ENCODE measurements at regions not wholly inside any gene's neighbourhood (a gene's known extent, or its start where the extent isn't known, plus 50 kb on each side); places are given as distances from the start of the nearest gene placed in this dataset.

DNA sequence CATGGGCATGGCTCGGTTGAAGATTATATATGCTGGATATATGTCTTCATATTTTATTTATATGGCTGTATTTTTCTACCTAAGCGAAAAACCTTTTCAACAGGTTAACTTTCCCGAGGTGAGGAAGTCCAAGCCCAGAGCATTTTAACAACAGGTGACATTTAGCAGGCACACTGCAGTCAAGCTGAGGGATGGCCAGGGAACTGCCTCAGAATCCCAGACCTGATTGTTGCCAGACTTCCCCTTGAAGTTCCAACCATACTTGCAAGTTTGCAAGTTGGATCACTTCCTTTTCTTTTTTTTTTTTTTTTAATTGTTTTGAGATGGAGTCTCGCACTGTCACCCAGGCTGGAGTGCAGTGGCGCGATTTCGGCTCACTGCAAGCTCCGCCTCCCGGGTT lies 166.0 kb upstream of the FRMD6 start:
- no peak overlapping the region for H3K27ac Mint-ChIP-seq
- no peak for DNase-seq
- H3K27me3 Mint-ChIP-seq = no peaks in the 10 kb centered on the region
- no peaks in the 10 kb centered on the region for H3K36me3 Mint-ChIP-seq (ENCODE audit: low read depth)
- no peaks in the 10 kb centered on the region for H3K9me3 Mint-ChIP-seq
- H3K4me3 Mint-ChIP-seq = no peak overlapping the region
- ChIA-PET POLR2A (no interaction called here), CTCF (interaction anchor here (1.8 kb wide), 1 partner anchor 17 kb away, joined by 6 read pairs; no protein-coding TSS in a partner anchor)
- H3K4me1 Mint-ChIP-seq = no peaks in the 10 kb centered on the region

DNA sequence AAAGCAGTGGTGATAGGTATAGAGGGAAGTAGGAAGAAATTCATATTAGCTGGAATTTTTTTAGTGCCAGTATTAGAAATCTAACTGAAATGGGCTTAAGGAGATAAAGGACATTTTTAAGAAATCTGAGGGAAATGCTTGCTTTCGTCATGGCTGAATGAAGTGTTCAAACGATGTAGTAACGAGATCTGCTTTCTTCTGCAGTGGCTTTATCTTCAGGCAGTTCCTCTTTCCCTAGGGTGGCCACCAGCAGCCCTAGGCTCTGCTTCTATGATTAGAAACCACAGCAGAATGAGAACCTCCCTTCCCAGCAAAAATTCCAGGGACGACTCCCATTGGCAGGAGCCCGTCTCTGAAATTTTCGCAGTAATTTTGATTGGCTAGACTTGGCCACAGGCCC lies 163.9 kb upstream of the FRMD6 start:
- DNase-seq = no peak
- Mint-ChIP-seq H3K27me3 (no peaks in the 10 kb centered on the region), H3K27ac (no peak overlapping the region), H3K4me1 (no peaks in the 10 kb centered on the region), H3K4me3 (no peak overlapping the region), H3K9me3 (no peaks in the 10 kb centered on the region), H3K36me3 (ENCODE audit: low read depth) (no peaks in the 10 kb centered on the region)
- POLR2A ChIA-PET = no interaction called here
- CTCF ChIA-PET = no interaction called here

DNA sequence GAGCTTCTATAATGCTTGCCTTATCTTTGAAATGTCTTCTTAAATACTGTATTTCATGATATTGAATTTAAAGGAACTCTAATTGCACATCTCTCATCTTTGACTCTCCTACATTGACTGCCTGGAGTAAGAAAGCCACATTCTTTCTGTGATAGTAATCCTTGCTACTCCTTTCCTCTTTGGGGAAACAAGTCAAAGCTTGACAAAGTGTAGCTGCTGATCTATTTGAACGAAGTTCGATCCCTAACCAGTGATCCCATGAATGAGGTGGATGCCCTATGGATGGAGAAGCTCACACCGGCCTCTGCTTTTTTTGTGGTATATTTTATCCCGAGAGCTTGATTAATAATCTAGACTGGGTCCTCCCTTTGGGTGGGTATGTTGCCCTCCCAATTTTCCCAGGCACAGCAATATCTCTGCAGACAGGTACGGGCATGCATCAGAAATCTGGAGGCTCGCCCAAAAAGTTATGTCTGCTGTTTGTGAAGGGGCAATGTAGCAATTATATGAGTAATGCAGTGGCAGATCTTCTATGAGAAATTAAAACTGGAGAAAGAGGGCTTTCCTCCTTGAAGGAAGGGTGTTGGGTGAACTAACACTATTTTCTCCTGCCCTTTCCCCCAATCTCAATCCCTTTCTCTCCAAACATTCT lies 163.0 kb upstream of the FRMD6 start:
- Mint-ChIP-seq H3K4me3 (no peak overlapping the region), H3K27ac (no peak overlapping the region), H3K27me3 (no peaks in the 10 kb centered on the region), H3K4me1 (no peaks in the 10 kb centered on the region), H3K9me3 (no peaks in the 10 kb centered on the region), H3K36me3 (ENCODE audit: low read depth) (no peaks in the 10 kb centered on the region)
- ChIA-PET POLR2A (no interaction called here), CTCF (no interaction called here)
- DNase-seq = no peak

DNA sequence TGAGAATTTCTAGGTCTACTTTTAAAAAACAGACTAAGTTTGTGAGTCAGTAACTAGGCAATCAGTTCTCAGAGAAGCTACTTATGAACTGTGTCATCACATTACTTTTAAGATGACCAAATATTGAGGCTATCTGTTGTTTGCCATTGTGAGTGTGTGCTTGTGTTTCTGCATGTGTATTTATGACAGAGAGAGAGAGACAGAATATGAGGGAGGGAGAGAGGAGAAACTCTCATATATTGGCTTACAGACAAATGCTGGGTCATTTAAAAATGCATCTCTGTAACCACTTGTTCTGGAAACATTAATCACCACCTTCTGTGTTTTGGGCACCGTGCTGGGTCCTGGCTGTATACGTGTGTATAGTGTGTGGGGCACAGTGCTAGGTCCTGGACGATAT lies 161.5 kb upstream of the FRMD6 start:
- Mint-ChIP-seq H3K36me3 (ENCODE audit: low read depth) (no peaks in the 10 kb centered on the region), H3K4me3 (no peak overlapping the region), H3K27me3 (no peaks in the 10 kb centered on the region), H3K9me3 (no peaks in the 10 kb centered on the region), H3K4me1 (no peaks in the 10 kb centered on the region), H3K27ac (no peak overlapping the region)
- POLR2A ChIA-PET = no interaction called here
- no peak for DNase-seq
- CTCF ChIA-PET = interaction anchor here (1.0 to 1.2 kb wide), 2 partner anchors 11 to 14 kb away, joined by 3 to 4 read pairs; no protein-coding TSS in a partner anchor

DNA sequence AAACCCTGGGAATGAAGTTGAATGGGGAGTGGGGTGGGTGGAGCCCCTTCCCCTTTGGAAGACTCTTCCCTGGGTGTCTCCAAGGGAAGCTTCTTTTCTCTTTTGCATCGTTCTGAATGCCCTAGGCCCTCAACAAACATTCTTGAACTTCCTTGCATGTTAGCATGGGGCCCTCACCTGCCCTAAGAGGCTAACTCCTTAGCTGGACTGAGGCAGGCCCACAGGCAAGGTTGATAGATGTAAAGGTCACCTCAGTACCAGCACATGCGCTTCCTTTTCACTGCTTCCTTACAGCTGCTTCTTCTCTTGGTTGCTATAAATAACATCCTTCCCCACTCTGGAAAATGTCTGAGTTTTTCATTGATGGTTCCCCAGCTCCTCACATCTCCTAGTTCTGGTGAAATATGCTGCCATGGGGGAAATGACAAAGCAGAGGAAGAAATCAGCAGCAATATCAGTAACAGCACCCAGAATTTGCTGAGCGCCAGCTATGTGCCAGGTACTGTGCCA lies 160.6 kb upstream of the FRMD6 start:
- POLR2A ChIA-PET = no interaction called here
- CTCF ChIA-PET = no interaction called here

DNA sequence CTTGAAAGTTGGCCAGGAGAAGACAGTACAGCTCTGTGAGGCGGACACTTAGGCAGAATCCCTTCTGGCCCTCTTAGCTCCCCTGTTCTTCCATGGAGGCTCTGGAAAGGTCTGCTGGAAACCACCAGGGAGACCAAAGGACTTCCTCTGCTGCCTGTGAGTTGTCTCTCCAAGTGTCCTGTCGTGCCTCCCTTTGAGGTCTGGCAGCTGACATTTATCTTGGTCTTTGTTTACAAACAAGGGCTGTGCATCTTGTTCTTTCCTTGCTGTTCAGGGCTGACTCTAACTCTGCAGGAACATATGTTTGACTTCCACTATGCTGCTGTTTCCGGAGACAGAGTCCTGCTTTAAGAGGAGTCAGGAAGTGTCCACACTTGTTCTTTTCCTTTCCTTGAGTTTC lies 159.9 kb upstream of the FRMD6 start:
- Mint-ChIP-seq H3K27ac (no peak overlapping the region), H3K9me3 (no peaks in the 10 kb centered on the region), H3K36me3 (ENCODE audit: low read depth) (no peaks in the 10 kb centered on the region), H3K27me3 (no peaks in the 10 kb centered on the region), H3K4me1 (no peaks in the 10 kb centered on the region), H3K4me3 (no peak overlapping the region)
- POLR2A ChIA-PET = no interaction called here
- DNase-seq = no peak
- CTCF ChIA-PET = no interaction called here

More for the DNA sequence above, 160.6 kb upstream of the FRMD6 start:
- DNase-seq = no peak
- Mint-ChIP-seq H3K9me3 (no peaks in the 10 kb centered on the region), H3K36me3 (ENCODE audit: low read depth) (no peaks in the 10 kb centered on the region), H3K27me3 (no peaks in the 10 kb centered on the region), H3K4me1 (no peaks in the 10 kb centered on the region), H3K4me3 (no peak overlapping the region), H3K27ac (no peak overlapping the region)

DNA sequence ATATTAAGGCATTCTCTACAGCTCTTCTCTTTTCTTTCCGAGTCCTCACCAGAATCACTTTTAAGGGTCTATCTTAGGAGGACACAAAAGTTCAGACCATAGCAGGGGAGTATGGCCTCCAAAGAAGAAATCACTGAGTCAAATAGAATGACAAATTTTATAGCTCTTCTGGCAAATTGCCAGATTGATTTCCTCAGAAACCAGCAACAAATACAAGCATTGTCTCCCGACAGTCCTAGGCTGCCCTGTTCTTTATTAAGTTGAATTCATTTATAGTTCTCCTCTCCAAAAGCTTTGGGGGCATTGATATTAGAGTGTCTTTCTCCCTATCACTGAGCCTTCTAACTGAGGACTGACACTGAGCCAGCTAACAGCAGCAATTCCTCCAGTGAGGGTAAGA lies 156.4 kb upstream of the FRMD6 start:
- DNase-seq = no peak
- POLR2A ChIA-PET = no interaction called here
- Mint-ChIP-seq H3K27ac (no peak overlapping the region), H3K9me3 (no peaks in the 10 kb centered on the region), H3K27me3 (no peaks in the 10 kb centered on the region), H3K4me3 (no peak overlapping the region), H3K4me1 (no peaks in the 10 kb centered on the region), H3K36me3 (ENCODE audit: low read depth) (no peaks in the 10 kb centered on the region)
- CTCF ChIA-PET = no interaction called here

DNA sequence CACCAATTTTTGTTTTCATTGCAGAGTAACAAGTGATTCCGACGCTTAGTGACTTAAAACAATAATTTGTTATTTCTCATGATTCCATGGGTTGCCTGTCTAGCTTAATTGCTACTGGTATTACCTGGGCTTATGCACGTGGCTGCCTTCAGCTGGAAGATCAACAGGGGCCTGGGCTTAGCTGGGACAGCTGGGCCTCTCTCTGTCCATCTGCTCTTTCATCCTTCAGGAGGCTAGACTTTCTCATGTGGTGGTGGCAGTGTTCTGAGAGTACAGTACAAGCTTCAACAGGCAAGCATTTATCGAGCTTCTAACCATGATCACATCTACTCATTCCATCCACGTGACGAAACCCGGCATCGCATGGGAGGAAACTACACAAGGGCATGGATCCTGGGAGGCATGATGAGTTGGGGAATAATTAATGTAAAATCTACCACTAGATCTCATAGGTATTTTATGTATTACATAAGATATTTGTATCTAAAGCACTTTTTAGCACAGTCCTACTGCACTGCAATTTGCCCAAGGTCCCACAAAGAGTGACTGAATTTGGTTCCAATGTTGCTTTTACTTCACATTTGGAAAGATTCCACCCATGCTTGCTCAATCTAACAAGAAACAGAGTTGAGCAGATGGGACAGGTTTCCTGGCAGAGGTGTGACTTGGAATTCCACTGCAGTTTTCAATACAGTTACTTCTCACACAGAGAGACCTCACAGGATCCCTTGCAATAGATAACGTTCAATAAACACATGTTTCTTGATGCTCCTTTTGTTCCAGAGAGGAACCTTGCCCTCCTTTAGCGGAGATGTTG lies 153.1 kb upstream of the FRMD6 start:
- Mint-ChIP-seq H3K9me3 (no peaks in the 10 kb centered on the region), H3K27ac (no peak overlapping the region), H3K27me3 (peaks cover 17% of the 10 kb centered on the region), H3K36me3 (ENCODE audit: low read depth) (no peaks in the 10 kb centered on the region), H3K4me1 (no peaks in the 10 kb centered on the region), H3K4me3 (no peak overlapping the region)
- CTCF ChIA-PET = no interaction called here
- POLR2A ChIA-PET = no interaction called here
- no peak for DNase-seq

DNA sequence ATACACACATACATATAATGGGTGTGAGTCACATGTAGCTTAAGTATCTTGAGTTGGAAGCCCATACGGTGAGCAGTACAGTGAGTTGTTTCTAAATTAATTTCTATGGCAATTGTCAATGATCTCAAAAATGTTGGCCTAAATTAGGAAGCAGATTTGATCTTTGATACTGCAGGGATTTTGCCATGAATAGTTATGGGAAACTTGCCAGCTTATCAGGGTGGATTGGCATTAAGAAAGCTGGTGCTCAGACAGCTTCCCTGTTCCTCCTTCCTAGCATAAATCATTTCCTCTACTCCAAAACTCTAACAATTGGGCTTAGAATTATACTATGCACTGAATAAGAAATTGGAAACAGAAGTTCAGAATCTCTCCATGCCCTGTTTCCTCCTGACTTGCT lies 150.9 kb upstream of the FRMD6 start:
- ChIA-PET CTCF (interaction anchor here (1.3 kb wide), 1 partner anchor 52 kb away, joined by 3 read pairs; no protein-coding TSS in a partner anchor), POLR2A (no interaction called here)
- Mint-ChIP-seq H3K4me3 (no peak overlapping the region), H3K36me3 (ENCODE audit: low read depth) (no peaks in the 10 kb centered on the region), H3K27ac (no peak overlapping the region), H3K9me3 (no peaks in the 10 kb centered on the region), H3K4me1 (no peaks in the 10 kb centered on the region), H3K27me3 (peaks cover 21% of the 10 kb centered on the region)
- DNase-seq = no peak

DNA sequence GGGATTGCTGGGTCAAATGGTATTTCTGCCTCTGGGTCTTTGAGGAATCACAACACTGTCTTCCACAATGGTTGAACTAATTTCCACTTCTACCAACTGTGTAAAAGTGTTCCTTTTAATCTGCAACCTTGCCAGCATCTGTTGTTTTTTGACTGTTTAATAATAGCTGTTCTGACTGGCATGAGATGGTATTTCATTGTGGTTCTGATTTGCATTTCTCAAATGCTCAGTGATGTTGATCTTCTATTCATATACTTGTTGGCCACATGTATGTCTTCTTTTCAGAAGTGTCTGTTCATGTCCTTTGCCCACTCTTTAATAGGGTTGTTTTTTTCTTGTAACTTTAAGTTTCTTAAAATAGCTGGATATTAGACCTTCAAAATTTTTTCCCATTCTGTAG lies 150.0 kb upstream of the FRMD6 start:
- Mint-ChIP-seq H3K4me1 (no peaks in the 10 kb centered on the region), H3K36me3 (ENCODE audit: low read depth) (no peaks in the 10 kb centered on the region), H3K27ac (no peak overlapping the region), H3K4me3 (no peak overlapping the region), H3K27me3 (peaks cover 27% of the 10 kb centered on the region), H3K9me3 (no peaks in the 10 kb centered on the region)
- no peak for DNase-seq
- ChIA-PET CTCF (interaction anchor here (2.8 kb wide), 1 partner anchor 17 kb away, joined by 6 read pairs; no protein-coding TSS in a partner anchor), POLR2A (no interaction called here)

DNA sequence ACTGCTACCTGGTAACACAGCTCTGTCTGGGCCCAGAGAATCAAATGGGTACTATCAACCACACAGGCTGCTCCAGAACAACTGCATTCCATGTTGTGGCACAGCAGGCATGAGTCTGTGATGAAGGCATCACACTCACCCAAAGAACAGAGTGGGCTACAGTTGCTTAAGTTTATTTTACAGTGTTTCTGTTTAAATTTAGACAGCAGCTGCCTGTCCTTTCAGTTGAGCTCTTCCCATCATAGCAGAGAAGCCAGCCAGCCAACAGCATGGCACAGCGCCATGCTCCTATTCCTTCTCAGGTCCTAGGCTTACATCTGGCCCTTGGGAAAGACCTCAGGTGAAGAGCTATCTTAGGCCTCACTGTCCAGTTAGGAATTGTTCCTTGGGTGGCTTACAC lies 147.0 kb upstream of the FRMD6 start:
- Mint-ChIP-seq H3K9me3 (no peaks in the 10 kb centered on the region), H3K4me1 (no peaks in the 10 kb centered on the region), H3K4me3 (no peak overlapping the region), H3K36me3 (ENCODE audit: low read depth) (no peaks in the 10 kb centered on the region), H3K27ac (no peak overlapping the region), H3K27me3 (peaks cover 33% of the 10 kb centered on the region)
- ChIA-PET CTCF (interaction anchor here (0.9 to 1.4 kb wide), 3 partner anchors 12 to 117 kb away, joined by 3 read pairs; no protein-coding TSS in a partner anchor), POLR2A (no interaction called here)
- no peak for DNase-seq

DNA sequence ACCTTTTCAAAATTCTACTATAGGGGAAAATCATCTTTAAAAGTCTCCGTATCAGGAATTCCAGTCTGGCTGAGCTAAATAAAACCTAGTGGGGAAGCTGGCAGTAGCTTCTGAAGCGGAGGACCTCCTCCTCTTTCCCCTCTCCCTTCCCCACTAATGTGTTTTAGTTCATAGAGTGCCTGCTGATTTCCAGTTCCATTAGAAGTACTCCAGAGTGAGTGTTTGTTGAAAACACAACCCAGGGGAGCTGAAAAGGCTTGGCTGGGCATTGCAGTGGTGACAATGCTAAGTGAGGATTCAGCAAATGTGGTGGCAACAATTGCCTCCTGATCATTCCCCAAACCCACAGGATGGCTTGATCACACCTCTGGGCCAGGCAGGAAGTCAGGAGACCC lies 144.2 kb upstream of the FRMD6 start:
- Mint-ChIP-seq H3K27me3 (peaks cover 26% of the 10 kb centered on the region), H3K4me3 (no peak overlapping the region), H3K9me3 (no peaks in the 10 kb centered on the region), H3K27ac (no peak overlapping the region), H3K4me1 (no peaks in the 10 kb centered on the region), H3K36me3 (ENCODE audit: low read depth) (no peaks in the 10 kb centered on the region)
- ChIA-PET POLR2A (no interaction called here), CTCF (interaction anchor here (0.6 kb wide), 1 partner anchor 51 kb away, joined by 3 read pairs; no protein-coding TSS in a partner anchor)
- no peak for DNase-seq

DNA sequence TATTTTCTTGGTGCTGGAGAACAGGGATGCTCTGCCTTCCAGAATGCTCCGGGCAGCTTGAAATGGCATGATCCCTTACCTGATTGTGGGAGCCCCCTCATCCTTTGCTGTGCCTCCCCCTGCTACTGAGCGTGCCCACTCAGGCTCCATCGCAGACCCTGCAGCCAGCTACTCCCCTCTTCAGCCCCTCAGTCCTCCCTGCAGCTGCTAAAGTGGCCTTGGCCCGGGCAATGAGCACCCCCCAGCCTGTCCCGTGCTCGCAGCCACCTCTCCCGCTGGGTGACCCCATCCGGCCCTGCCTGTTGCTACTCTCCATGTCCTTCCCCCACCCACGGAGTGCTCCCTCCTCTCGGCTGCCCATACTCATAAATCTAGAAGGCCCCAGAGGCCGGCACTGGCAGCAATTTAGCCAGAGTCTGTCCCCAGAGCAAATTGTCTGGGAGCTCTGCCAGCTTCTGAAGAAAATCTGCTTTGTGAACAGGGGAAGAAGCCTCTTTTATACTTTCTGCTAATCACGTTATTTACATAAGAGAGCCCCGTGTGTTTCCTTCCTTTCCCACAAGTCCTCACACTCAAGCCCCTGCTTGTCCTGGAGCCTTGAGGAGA lies 143.7 kb upstream of the FRMD6 start:
- Mint-ChIP-seq H3K9me3 (no peaks in the 10 kb centered on the region), H3K4me1 (no peaks in the 10 kb centered on the region), H3K27me3 (peaks cover 22% of the 10 kb centered on the region), H3K27ac (no peak overlapping the region), H3K4me3 (no peak overlapping the region), H3K36me3 (ENCODE audit: low read depth) (no peaks in the 10 kb centered on the region)
- ChIA-PET CTCF (no interaction called here), POLR2A (no interaction called here)
- no peak for DNase-seq

Measured in activated CD4-positive, alpha-beta T cell treated with anti-CD3 and anti-CD28 coated beads, Interleukin-2, amount 10 ng/mL, durations not matched to agents 7 days and 5 days (primary cell).